ENCODE measurements at regions not wholly inside any gene's neighbourhood (a gene's known extent, or its start where the extent isn't known, plus 50 kb on each side); places are given as distances from the start of the nearest gene placed in this dataset.

DNA sequence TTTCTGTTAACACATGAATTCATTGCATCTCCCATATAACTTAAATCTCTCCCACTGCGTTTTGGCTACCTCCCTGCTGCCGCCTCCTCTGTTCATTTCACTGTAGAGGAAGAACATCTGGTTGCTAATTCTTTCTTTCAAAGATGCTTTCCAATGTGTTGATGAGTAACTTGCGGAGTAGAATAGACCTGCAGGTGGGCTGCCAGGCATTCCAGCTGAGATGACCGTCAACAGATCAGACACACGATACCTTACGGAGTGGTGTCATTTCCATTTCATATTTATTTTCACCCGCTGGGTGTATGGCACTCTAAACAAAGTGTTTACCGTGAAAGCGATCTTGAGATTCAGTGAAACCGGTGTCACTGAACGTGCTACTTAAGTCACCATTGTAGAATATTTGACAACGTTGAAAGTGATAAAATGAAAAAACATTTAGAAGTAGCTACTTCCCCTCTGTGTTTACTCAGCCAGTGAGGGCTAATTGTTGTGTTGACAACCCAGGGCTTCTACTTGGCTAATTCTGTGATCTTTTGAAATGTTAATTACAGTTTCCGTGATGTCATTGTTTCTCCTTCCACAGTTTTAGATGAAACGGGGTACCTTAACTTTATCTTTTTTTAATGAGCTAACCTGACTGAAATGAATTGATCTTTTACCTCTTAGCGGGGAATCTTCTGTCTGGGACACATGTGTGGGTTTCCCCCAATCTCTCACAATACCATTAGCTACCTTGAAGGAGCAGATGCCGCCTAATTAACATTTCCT is 228.5 kb upstream of the ARGLU1 start:
- DNase-seq (ENCODE audit: low spot score): no peak

DNA sequence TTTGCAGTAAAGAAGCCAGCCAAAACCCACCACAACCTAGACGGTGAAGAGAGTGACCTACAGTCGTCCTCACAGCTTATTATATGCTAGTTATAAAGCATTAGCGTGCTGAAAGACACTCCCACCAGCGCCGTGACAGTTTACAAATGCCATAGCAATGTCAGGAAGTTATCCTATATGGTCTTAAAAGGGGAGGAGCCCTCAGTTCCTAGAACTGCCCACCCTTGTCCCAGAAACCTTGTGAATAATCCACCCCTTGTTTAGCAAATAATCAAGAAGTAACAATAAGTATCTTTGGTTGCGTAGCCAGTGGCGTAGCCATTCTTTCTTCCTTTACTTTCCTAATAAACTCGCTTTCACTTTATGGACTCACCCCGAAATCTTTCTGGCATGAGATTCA is 227.9 kb upstream of the ARGLU1 start:
- no peak for DNase-seq (ENCODE audit: low spot score)

DNA sequence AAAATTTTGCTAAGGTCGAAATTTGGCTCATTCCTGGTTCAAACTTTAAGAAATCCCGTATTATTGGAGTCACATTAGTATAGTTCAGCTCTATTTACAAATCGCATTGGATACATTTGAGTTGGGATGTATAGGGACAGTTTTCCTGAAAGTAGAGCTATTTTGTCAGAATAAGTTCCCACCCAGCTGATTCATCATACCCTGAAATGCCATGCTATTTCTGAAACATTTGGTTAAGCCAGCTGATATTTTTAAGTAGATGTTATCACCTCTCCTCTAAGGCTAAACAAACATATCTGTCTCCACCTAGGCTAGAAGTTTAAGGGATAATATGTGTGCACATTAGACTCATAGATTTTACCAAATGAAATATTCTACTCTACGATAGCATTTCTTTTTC is 226.2 kb upstream of the ARGLU1 start:
- no peak for DNase-seq (ENCODE audit: low spot score)

DNA sequence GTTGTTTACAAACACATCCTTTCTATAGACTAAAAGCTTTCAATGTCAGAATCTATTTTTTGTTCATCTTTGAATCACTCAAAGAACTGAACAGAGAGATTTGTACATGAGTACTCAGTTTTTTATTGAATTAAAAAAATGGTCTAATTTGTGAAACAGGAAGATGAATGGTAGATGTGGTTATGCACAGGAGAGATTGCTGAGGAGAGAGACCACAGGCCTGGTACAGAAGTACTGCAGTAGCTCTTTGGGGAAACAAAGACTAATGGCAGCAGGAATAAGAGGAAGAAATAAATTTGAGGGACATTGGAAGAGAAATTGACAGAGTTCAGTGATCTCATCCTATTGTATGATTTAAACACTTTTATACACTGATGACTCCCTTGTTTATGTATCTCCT is 222.0 kb upstream of the ARGLU1 start:
- DNase-seq (ENCODE audit: low spot score): no peak

DNA sequence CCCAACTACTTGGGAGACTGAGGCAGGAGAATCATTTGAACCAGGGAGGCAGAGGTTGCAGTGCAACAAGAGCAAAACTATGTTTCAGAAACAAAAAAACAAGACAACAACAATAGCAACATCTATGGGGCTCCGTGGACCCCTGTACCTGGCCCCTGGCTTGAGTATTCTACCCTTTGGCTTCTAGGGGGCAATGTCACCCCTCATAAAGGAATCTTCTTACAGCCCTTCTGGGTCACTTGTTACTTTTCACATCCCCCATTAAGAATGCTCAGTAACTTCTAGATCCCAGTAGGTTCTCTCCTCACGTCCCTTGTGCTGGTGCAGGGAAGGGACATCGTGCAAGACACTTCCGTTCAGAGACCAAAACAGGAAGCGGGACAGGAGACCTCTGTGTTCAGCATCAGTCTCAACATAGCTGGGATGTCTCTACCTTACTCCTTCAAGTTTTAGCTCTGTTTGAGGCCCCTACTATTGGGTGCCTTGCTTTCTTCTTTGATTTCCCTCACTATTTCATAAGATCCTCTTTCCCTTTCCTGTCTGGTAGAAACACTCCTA is 218.1 kb upstream of the ARGLU1 start:
- DNase-seq (ENCODE audit: low spot score): no peak

DNA sequence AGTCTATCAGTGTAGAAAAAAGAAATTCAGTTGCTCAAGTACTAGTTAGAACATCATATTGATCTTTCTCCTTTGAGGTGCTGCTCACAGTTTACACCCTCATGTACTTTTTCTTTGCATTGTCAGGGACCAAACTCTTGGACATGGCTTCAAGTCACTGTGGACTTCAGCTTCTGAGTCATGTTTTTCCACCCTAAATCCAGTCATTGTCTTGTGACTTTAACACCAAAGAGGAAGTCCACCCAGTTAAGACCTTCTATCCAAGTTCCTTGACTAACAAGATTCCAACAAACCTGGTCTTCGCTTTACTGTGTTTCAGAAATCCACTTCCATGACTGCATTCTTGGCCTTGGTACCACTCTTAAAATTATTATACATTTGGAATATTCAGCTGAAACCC is 206.7 kb upstream of the ARGLU1 start:
- no peak for DNase-seq (ENCODE audit: low spot score)

DNA sequence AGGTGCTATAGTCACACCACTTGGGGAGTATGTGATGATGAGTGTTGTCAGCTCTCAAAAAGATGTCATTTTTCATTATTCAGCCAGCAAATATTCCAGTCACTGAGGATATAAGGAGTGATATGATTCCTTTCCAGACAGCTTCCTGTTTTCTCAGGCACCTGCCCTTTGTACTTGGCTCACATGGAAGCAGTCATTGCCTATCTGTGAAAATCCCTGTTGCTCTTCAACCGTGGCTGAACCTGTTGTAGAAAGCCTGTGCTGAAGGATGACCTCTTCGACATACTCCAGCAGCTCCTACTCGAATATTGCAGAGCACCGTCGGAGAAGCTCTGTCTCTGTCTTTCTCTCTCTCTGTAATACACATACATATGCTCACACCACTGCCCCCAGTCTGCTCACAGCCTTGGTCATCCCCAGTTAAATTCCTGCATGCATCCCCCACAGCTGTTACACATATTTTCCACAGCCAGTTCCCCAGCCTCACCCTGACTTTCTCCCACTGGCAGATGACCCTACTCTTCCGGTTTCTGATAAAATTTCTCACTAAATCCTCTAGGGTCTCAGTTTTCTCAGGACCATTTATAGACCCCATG is 204.2 kb upstream of the ARGLU1 start:
- no peak for DNase-seq (ENCODE audit: low spot score)

DNA sequence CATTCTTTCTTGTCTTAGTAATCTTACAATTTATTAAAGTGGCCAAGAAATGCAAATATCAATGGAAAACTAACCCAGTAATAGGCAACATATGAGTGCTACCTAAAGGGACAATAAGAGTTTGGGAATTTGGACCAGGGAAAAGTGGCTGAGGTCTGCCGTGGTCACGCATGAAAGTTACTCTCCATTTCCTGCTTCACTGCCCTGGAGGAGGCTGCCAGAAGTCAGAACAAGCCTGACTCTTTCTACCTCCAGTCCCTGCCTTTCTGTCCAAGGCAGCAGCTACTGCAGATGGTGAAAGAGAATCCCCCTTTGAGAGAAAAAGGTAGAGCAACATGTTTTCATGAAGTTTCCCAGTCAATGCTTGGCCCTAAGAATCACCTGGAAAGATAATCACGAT is 201.1 kb upstream of the ARGLU1 start:
- no peak for DNase-seq (ENCODE audit: low spot score)

DNA sequence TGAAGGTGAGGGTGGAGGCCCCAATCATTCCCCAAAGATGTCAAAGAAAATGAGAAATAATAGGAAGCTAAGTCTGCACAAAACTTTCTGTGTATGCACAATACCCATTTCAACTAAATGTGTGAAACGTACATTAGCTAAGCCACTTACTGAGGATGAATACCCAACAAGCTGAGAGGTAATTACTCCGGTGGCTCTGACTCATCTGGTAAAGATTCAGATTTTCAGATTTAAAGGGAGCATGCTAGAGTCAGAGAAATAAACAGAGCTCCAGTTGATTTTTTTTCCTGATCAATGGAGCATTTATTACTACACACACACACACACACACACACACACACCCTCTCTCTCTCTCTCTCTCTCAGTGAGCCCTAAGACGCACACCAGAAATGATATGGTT is 194.8 kb upstream of the ARGLU1 start:
- DNase-seq (ENCODE audit: low spot score): no peak

DNA sequence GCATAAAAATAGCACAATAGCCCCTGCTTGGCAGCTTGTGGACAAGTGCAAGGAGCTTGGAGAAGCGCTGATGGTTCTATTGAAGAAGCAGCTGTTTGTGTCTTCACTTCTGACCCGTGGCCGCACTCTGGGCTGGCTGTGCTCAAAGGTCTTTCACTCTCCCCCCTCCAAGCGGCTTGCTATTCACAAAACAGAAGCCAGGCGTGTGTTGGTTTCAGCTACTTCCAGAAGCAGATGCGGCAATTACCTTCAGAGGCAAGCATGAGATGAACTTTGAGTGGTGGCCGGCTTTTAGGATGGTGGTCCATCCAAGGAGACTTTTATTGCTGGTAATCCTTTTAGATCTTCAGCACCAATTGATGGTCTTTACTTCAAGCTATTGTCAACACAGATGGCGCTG is 188.5 kb upstream of the ARGLU1 start:
- no peak for DNase-seq (ENCODE audit: low spot score)

DNA sequence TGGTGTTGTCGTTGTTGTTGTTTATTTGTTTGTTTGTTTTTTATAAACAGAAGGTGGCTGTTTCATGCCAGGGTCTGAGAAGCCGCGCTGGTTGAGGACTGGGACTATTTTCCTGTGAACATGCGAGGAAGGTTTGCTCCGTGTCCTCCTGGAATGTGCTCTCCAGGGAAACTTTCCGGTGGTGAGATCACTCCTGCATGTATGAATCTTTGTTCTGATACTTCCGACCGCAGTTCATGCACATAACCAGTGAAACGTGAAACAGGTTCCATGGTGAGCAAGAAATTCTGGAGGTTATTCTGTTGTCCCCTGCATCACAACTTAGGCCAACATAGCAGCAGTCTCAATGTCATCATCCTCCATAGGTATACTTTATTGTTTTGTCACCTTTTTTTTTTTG is 187.6 kb upstream of the ARGLU1 start:
- DNase-seq (ENCODE audit: low spot score): no peak

DNA sequence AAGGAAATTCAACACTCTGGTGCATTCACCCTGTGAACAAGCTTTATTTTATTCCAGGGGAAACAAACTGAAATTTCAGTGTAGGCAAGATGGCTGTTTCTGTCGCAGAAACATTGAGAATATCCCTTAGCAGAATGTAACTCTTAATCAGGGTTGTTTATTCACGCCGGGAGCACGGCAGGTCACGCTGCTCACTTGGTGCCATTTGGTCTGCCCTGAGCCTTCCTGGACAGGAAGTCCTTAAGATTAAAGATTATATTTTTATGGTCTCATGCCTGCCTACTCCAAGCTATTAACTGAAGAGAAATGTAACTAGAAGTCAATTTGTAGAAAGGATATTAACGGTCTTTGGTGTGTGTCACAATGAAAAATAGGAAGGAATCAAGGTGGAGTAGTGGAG is 185.3 kb upstream of the ARGLU1 start:
- DNase-seq (ENCODE audit: low spot score): no peak

DNA sequence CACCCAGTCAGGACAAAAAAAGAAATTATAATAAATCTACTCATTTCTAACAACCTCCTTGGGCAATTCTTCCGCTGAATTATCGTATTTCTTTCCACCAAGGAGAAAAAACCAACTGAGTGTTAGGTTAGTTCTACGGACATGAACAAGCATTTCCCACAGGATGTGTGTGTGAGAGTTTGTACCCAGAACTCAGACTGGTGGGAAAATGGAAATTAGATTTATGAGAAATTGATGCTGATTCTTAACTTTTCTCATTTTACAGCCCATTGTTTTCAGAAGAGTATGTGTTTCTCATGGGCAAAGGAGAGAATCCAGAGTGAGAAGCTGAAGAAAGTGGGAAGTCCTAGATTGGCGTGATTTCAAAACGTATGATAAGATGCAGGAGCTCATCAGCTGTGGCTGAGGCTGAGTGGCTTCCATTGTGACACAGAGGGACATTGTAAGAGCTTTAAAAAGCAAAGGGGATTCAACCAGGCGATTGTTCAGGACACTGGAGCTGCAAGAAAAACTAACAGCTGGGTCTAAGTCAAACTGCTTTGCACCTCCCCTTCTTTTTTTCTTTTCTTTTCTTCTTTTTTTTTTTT is 184.7 kb upstream of the ARGLU1 start:
- DNase-seq (ENCODE audit: low spot score): no peak

DNA sequence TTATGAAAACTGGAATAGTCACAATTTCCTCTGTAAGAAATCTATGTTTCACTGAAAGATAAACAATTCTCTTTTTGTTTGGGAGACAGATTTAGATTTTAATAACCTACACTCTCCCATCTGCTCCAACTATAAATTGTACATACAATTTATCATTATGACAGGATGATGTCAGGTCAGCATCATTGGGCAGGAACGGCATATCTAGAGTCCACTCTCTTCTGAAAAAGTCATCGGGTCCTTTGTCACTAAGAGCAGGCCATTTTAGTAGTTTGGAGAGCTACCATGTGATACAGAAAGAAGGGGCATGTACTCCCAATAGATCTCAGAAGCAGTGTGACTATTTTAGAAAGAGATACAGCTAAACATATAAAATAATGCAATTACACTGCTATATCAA is 180.8 kb upstream of the ARGLU1 start:
- DNase-seq (ENCODE audit: low spot score): no peak

DNA sequence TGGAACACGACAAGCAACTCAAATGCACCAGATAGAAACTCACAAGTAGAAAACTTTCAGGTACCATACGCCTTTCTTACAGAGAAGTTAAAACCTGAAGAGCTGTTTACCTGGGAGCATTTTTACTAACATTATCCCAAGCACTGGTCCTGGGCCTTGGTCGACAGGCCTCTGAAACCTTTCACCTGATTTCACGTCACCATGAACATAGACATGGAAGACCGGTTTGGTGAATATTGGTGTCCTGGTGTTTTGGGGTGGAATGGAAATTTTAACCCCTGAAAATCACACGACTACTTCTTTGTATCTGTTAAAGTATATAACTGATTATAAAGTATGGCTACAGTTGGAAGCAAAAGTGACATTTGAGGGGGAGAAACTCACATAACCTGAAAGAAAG is 176.6 kb upstream of the ARGLU1 start:
- no peak for DNase-seq (ENCODE audit: low spot score)

DNA sequence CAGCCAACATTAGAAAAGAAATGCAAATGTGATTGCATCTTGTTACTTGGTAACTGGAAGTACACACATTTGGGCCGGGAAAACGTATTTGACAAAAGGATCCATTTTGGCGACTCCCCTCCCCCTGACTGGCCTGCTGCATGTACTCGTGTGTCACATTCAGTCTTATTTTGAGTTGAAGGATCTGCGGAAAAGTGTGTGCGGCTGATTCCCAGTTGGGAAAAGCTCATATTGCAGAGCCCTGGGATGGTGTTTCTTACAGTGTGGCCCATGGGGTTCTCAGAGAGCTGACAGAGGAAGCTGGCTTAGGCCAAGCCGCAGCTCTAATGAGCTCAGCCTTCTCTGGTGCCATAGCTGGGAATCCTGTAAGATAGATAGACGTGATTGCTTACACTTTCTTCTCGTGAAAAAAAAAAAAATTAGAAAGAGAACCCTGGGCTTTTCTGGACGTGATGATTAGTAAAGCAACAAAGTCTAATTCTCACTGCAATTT is 170.3 kb upstream of the ARGLU1 start:
- no peak for DNase-seq (ENCODE audit: low spot score)

DNA sequence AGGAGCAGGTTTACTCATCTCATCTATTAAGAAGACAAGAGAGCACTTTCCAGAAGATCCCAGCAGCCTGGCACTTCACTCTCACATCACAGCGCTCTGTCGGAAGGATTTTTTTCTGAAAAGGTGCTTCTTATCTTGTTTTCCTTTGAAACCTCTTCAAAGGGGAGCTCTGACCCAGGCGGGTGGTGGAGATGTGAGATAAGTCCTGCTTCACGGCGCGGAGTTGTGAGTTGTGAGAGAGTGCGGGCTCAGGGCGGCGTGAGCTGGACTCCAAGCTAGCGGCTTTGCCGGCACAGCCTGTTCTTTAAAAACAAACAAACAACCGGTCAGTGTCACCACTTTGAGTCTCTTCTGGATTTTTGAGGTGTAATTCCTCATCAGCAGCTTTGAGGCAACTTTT is 169.0 kb upstream of the ARGLU1 start:
- DNase-seq (ENCODE audit: low spot score): no peak

DNA sequence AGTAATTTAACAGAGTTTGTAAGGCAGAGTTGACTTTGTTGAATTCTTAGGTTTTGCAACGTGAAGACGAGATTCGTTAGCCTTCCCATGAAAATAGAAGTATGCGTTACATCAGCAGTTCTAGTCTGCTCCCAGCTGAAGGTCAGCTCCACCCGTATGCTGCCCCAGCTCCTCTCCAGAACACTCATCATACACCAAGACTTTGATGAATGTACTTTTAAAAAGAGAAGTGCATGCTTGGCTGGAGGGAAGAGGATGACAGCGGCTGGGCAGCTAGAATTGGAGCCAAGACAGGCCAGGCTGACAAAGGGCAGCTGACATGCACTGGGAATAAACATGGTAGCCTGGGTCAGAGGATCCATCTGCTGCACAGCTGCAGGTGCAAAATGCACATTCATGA is 166.3 kb upstream of the ARGLU1 start:
- no peak for DNase-seq (ENCODE audit: low spot score)

DNA sequence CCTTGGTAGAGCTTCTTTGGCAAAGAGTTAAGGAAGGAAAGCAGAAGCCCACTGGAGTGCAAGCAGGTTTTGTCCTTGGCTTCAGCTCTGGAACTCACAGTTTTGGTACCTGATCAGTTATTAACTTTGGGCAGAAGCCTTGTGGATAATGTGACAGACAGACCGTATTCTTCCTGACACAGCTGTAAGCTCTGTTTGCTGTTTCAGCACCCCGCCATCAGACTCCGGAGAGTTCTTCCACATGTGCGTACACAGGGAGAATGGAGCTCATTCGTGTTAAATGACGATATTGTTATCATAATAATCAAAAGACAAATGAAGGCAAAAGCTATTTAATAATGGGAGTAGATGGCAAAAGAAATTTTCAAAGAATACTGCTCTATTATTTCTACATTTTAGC is 155.1 kb upstream of the ARGLU1 start:
- DNase-seq (ENCODE audit: low spot score): no peak

DNA sequence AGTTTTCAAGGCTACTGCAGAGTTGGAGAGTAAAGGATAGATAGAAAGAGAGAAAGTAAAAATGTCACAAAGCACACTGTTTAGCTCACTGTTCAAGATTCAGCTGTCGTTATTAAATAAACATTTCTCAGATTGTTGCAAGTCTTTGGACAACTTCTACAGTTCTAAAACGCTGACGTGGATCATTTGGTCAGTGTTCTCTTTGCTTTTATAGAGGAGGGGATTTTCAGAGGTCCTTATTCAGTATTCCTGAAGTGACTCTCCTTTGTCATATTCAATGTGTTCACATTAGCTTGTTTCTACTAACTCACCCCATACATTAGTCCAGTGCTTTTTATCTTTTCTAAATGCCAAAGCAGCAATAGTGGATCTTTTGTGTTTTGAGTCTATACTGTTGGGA is 154.7 kb upstream of the ARGLU1 start:
- DNase-seq (ENCODE audit: low spot score): no peak

DNA sequence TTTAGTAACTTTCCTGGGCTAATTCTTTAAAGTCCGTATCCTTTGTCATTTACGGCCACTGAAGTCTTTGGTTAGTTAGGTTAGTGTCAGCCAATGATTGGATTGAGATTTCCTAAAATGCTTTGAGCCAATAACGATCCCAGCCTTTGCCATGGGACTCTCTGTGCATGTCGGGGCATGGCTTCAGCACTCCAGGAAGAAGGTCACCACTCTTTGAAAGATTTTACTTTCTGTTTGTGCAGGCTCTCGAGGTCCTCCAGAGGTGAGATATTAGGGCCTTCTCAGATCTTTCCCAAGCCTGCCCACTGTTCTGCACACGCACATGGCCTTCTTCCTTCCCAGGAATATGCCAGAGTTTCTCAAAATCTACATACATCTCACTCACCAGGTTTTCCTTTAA is 153.7 kb upstream of the ARGLU1 start:
- DNase-seq (ENCODE audit: low spot score): no peak

DNA sequence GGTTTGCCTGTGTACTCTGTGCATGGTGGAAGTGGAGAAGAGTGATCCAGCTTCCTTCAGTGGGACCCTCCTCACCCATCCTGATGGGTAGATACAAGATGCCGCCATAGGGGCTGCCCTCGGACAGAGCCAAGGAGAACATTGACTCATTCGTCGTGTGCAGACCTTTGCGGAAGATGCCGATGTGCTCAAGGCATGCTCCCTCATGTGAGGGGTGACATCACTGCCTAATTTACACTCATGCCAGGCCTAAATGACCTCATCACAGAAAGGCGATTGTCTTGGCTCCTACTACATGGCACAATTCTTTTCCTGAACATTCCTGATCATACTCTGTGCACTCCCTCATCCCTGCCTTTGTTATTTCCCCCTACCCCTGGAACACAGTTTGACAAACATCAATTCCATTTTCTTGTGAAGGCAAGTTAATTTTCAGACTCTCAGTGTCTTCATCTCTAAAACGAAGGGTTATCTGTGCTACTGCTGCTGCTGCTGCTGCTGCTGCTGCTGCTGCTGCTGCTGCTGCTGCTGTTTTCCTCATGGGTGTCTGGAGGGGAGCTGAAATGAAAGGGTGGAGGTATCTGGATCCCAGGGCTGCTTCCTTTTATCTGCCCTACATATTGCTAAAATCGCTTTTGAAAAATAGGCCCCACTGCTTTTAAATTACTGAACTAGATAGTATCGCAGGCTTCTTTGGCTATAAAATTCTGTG is 146.5 kb upstream of the ARGLU1 start:
- no peak for DNase-seq (ENCODE audit: low spot score)

DNA sequence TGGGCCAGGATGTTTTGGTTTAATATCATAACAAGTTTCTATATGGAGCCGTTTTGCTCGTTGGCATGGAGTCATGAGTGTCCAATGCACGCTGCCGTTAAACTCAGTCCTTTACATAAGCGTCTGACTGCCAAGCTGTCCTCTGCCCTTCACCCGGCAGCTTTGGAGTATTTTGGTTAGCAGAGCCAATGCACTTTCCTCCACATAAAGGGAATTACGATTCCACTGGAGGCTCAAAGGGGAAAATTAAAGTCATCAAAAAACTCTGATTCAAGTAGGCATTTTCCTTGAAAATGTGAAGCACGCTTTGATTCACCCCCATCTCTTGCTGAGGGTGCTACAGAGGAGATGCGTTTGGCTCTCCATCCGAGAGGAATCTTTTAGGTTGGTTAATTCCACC is 144.4 kb upstream of the ARGLU1 start:
- DNase-seq (ENCODE audit: low spot score): no peak
